GM19395 (cell line): ENCODE measurements at regions not wholly inside any gene's neighbourhood (a gene's known extent, or its start where the extent isn't known, plus 50 kb on each side); places are given as distances from the start of the nearest gene placed in this dataset.

Source experiments
- ATAC-seq: cut with Tn5 transposase; IDR thresholded peaks from one replicate; pipeline ENCODE4 v1.9.1; 2021; ENCODE audit warnings: mild to moderate bottlenecking, moderate library complexity; ENCODE audit not compliant: unreplicated experiment

- no peak for ATAC-seq
These were observed 399.5 kb upstream of the CELF2 start for GRCh38 chr10:10618139-10618538.

- ATAC-seq: no peak
These were observed 393.6 kb upstream of the CELF2 start for GRCh38 chr10:10623958-10624566.

GRCh38 chr10:10624567-10624962, 393.1 kb upstream of the CELF2 start:
- no peak for ATAC-seq

- no peak for ATAC-seq
These were observed 392.2 kb upstream of the CELF2 start for GRCh38 chr10:10625491-10625890.

- ATAC-seq: no peak
These were observed 390.9 kb upstream of the CELF2 start for GRCh38 chr10:10626734-10627133.

GRCh38 chr10:10627414-10627813, 390.3 kb upstream of the CELF2 start:
- no peak for ATAC-seq

GRCh38 chr10:10629512-10629911, 388.2 kb upstream of the CELF2 start:
- no peak for ATAC-seq

GRCh38 chr10:10630281-10630680, 387.4 kb upstream of the CELF2 start:
- ATAC-seq: no peak

- ATAC-seq: no peak
These were observed 386.9 kb upstream of the CELF2 start for GRCh38 chr10:10630782-10631181.

GRCh38 chr10:10642189-10642588, 375.5 kb upstream of the CELF2 start:
- ATAC-seq: no peak

- ATAC-seq: no peak
These were observed 374.9 kb upstream of the CELF2 start for GRCh38 chr10:10642751-10643150.

GRCh38 chr10:10644008-10644646, 373.5 kb upstream of the CELF2 start:
- no peak for ATAC-seq

GRCh38 chr10:10644676-10645385, 372.8 kb upstream of the CELF2 start:
- ATAC-seq: no peak

GRCh38 chr10:10647331-10647730, 370.3 kb upstream of the CELF2 start:
- ATAC-seq: no peak

GRCh38 chr10:10657139-10657760, 360.4 kb upstream of the CELF2 start:
- ATAC-seq: no peak

- no peak for ATAC-seq
These were observed 359.4 kb upstream of the CELF2 start for GRCh38 chr10:10658172-10658785.

- ATAC-seq: no peak
These were observed 357.6 kb upstream of the CELF2 start for GRCh38 chr10:10660054-10660453.

GRCh38 chr10:10661176-10661575, 356.5 kb upstream of the CELF2 start:
- no peak for ATAC-seq

GRCh38 chr10:10662716-10663408, 354.8 kb upstream of the CELF2 start:
- no peak for ATAC-seq

GRCh38 chr10:10663622-10664021, 354.1 kb upstream of the CELF2 start:
- ATAC-seq: no peak

GRCh38 chr10:10665750-10666149, 351.9 kb upstream of the CELF2 start:
- ATAC-seq: no peak
